HG03060 (cell line): ENCODE measurements at regions not wholly inside any gene's neighbourhood (a gene's known extent, or its start where the extent isn't known, plus 50 kb on each side); places are given as distances from the start of the nearest gene placed in this dataset.
"Not testable (repeated sequence)": the region's sequence is repeated elsewhere in the genome, so short reads cannot be mapped to it uniquely, and the experiment has no call there.

ENCODE experiments used
- ATAC-seq: cut with Tn5 transposase; IDR thresholded peaks from one replicate; pipeline ENCODE4 v1.9.1; 2021; ENCODE audit warnings: low read depth, moderate number of reproducible peaks; ENCODE audit not compliant: unreplicated experiment

- ATAC-seq: no peak
Measured at GRCh38 chr10:78645975-78646374, 422.8 kb upstream of the ZMIZ1 start.

DNA sequence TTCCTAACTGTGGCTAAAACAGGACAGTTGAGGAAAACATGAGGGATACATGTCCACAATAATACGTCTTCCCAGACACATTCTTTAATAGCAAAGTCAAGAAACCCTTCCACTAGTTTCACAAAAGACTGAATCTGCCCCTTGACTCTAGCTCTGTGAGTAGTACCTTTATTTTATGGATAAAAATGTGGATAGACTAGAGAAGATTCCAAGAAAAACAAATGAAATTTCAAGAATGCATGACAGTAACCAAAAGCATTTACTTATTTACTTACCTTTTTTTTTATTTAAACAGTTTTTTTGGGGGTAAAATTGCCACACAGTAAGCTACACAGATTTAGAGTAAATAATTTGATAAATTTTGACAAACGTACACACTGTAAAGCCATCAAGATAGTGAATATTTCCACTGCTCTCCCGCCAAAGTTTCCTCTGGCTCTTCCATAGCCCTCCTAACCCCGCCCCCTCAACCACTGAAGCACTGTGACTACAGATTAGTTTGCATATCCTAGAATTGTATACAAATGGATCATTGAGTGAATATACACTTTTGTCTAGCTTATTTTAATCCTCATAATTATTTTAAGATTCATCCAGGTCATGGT lies 420.4 kb upstream of the ZMIZ1 start:
- ATAC-seq: no peak

GRCh38 chr10:78649429-78649828 lies 419.3 kb upstream of the ZMIZ1 start:
- ATAC-seq: no peak

- no peak for ATAC-seq
Measured at GRCh38 chr10:78650122-78650521, 418.6 kb upstream of the ZMIZ1 start.

- no peak for ATAC-seq
Measured at GRCh38 chr10:78651287-78651686, 417.5 kb upstream of the ZMIZ1 start.

- no peak for ATAC-seq
Measured at GRCh38 chr10:78653555-78653954, 415.2 kb upstream of the ZMIZ1 start.

- no peak for ATAC-seq
Measured at GRCh38 chr10:78654047-78654590, 414.6 kb upstream of the ZMIZ1 start.

- ATAC-seq: no peak
Measured at GRCh38 chr10:78655979-78656378, 412.8 kb upstream of the ZMIZ1 start.

DNA sequence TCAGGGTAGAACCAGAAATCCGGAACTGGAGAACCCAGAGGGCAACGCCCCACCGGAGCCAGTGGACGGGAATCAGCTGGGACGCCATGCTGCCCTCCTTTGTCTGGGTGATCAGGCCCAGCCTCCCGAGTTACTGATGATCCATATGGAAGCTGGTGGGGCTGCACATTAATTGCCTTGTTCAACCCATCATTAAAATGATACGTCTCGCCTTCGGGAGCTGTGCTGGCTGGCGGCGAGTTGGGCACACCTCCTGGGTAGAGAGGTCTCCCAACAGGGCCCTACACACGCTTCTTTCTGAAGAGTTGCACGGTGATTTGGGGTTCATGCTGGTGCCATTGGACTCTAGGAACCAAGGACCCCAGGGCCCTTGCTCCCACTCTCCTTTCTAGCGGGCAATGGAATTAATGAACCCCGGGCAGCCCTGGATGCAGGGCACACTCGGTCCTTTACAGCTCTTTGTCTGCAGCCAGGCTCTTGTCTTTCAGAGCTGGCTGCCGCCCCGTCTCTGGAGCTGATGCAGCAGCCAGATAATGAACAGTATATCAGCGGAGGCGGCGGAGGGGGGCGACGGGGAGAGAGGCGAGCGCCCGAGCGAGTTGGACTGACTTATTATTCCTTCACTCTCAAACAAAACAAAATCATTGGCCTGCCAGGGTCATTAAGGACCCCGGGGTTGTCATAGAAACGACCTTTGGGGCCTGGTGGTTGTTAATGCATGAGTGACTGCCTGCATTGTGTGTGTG lies 412.2 kb upstream of the ZMIZ1 start:
- no peak for ATAC-seq

- ATAC-seq: no peak
Measured at GRCh38 chr10:78657163-78657861, 411.5 kb upstream of the ZMIZ1 start.

GRCh38 chr10:78657862-78658165 lies 411.0 kb upstream of the ZMIZ1 start:
- no peak for ATAC-seq

- ATAC-seq: no peak
Measured at GRCh38 chr10:78658645-78659597, 409.8 kb upstream of the ZMIZ1 start.

DNA sequence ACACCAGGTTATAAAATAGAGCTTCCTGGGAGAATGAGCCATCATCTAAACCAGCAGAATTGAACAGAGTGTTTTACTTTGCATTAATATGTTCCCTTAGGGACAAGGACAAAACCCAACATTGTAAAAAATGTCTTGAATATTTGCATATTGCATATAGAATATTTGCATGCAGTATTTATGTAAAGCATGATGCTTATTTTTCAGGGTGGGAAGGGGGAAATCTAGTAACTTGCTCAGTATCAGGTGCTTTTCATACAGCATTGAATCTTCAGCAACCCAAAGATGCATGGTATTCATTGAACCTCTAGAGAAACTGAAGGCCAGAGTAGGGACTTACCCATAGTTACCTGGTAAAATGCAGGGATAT lies 409.2 kb upstream of the ZMIZ1 start:
- no peak for ATAC-seq

GRCh38 chr10:78660446-78661106 lies 408.2 kb upstream of the ZMIZ1 start:
- ATAC-seq: no peak

DNA sequence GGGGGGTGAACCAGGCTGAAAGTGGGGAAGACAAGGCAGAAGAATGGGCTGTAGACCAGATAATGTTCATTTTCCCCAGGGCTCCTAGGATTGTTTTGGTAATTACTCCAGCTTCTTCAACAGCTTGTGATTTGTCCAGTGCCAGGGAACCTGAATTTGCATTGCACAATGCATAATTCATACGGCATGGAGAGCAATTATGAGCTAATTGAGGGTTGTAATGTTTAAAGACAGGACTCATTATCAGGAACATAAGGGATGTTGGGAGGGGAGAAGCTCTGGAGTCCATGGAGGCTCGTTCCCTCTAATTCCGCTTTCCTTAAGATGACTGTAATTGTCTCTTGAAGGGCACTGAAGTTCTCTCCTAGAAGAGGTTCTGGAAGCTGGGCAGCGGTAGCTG lies 405.0 kb upstream of the ZMIZ1 start:
- no peak for ATAC-seq

- no peak for ATAC-seq
Measured at GRCh38 chr10:78664929-78665553, 403.7 kb upstream of the ZMIZ1 start.

GRCh38 chr10:78672918-78673317 lies 395.8 kb upstream of the ZMIZ1 start:
- ATAC-seq: no peak

DNA sequence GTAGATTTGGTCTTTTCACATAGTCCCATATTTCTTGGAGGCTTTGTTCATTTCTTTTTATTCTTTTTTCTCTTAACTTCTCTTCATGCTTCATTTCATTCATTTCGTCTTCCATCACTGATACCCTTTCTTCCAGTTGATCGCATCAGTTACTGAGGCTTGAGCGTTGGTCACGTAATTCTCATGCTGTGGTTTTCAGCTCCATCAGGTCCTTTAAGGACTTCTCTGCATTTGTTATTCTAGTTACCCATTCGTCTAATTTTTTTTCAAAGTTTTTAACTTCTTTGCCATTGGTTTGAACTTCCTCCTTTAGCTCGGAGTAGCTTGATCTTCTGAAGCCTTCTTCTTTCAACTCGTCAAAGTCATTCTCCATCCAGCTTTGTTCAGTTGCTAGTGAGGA lies 387.6 kb upstream of the ZMIZ1 start:
- not testable (repeated sequence) for ATAC-seq

GRCh38 chr10:78681986-78682385 lies 386.8 kb upstream of the ZMIZ1 start:
- ATAC-seq: not testable (repeated sequence)

DNA sequence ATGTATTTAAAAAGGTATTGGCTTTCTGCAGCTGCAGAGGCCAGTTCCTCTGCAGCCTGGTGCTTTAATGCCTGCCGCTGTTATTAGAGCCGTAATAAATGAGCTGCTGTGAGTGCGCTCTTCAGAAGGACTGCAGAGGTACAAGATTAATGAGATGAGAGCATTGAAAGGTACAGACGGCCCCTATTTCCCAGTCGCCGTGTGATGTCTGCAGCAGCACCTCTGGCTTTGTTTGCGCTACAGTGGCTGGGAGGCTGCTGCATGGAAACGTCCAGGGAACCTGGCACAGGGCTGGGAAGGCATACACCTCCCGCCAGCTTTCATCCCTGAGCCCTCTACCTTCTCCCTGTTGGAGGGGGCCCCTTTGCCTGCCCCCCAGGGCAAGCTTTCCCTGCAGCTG lies 383.8 kb upstream of the ZMIZ1 start:
- no peak for ATAC-seq
